ENCODE measurements at regions not wholly inside any gene's neighbourhood (a gene's known extent, or its start where the extent isn't known, plus 50 kb on each side); places are given as distances from the start of the nearest gene placed in this dataset.

GRCh38 chr3:160170409-160171370, 54.5 kb upstream of the C3orf80 start:
- DNase-seq, result no peak

- no peak for DNase-seq
Measured at GRCh38 chr3:160171813-160172212, 53.4 kb upstream of the C3orf80 start.

DNA sequence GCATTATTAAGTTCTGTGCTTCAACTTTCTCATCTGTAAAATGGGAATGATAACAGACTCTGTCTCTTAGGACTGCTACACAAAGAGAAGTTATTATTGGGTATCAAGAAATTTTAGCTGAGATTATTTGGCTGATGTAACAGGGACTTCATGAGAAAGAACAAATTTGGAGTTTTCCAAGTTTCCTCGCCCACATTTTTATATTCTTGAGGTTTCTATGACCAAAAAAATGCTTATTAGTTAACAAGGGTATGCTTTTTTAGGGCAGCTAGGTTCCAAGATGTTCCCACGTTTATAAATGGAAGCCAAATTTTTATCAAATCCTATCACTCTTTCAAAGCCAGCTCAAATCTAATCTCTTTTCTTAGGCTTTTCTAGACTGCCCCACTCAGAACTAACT, 50.6 kb upstream of the C3orf80 start:
- DNase-seq, result no peak
